ENCODE measurements at regions not wholly inside any gene's neighbourhood (a gene's known extent, or its start where the extent isn't known, plus 50 kb on each side); places are given as distances from the start of the nearest gene placed in this dataset.

- TF ChIP-seq EZH2 (IDR thresholded peaks at IDR 0.05; ENCODE audit: borderline replicate concordance, insufficient read depth, low read length, poor library complexity, severe bottlenecking) (no peak), TAF1 (IDR thresholded peaks at IDR 0.05; ENCODE audit: low read depth) (no peak)
Measured at GRCh38 chr5:163658702-163659567, 153.5 kb downstream of the MAT2B start.
